Astrocyte (in vitro differentiated cells and primary cell): ENCODE measurements at regions not wholly inside any gene's neighbourhood (a gene's known extent, or its start where the extent isn't known, plus 50 kb on each side); places are given as distances from the start of the nearest gene placed in this dataset.

Experiments
- DNase-seq: peaks from one replicate; pipeline ENCODE4 v3.0.0-alpha.2; 2010; ENCODE audit warnings: low read depth
- FAIRE-seq: peaks from 2 replicates; lab custom pipeline; 2011; peaks lifted over from hg19 to GRCh38; lab: Jason Lieb, UNC
- H2AFZ ChIP-seq: 2 replicates; pipeline ENCODE4 v1.6.0; 2012; ENCODE audit warnings: low read depth, low read length, inconsistent platforms
- H3K27ac ChIP-seq: 2 replicates; pipeline ENCODE4 v1.5.1; 2011; ENCODE audit warnings: low read depth, low read length, inconsistent platforms
- H3K27me3 ChIP-seq: 2 replicates; pipeline ENCODE4 v1.6.0; 2011; ENCODE audit warnings: low read length, inconsistent platforms; ENCODE audit not compliant: insufficient read depth
- H3K36me3 ChIP-seq: 2 replicates; pipeline ENCODE4 v1.5.1; 2011; ENCODE audit warnings: low read length, inconsistent platforms; ENCODE audit not compliant: insufficient read depth
- H3K4me1 ChIP-seq: 2 replicates; pipeline ENCODE4 v1.5.1; 2011; ENCODE audit warnings: low read length, inconsistent platforms; ENCODE audit not compliant: insufficient read depth
- H3K4me2 ChIP-seq: 2 replicates; pipeline ENCODE4 v1.6.0; 2012; ENCODE audit warnings: low read length, inconsistent platforms
- H3K4me3 ChIP-seq: 2 replicates; pipeline ENCODE4 v1.5.1; 2011; ENCODE audit warnings: low read depth, mild to moderate bottlenecking, low read length, inconsistent platforms; ENCODE audit not compliant: insufficient read depth
- H3K79me2 ChIP-seq: 2 replicates; pipeline ENCODE4 v1.6.0; 2012; ENCODE audit warnings: mild to moderate bottlenecking, low read length, inconsistent platforms; ENCODE audit not compliant: insufficient read depth
- H3K9ac ChIP-seq: 2 replicates; pipeline ENCODE4 v1.6.0; 2012; ENCODE audit warnings: mild to moderate bottlenecking, low read length, inconsistent platforms
- H3K9me3 ChIP-seq: 2 replicates; pipeline ENCODE4 v1.5.1; 2012; ENCODE audit warnings: low read depth, mild to moderate bottlenecking, low read length, inconsistent platforms; ENCODE audit not compliant: insufficient read depth
- H4K20me1 ChIP-seq: 2 replicates; pipeline ENCODE4 v1.6.0; 2012; ENCODE audit warnings: low read length, inconsistent platforms; ENCODE audit not compliant: insufficient read depth
- H3K27ac Mint-ChIP-seq: one replicate; pipeline ENCODE4 v1.8.0; 2021; ENCODE audit warnings: mild to moderate bottlenecking, mixed read lengths; ENCODE audit not compliant: unreplicated experiment
- H3K27me3 Mint-ChIP-seq: one replicate; pipeline ENCODE4 v1.8.0; 2021; ENCODE audit warnings: low read depth, mixed read lengths; ENCODE audit not compliant: unreplicated experiment
- H3K36me3 Mint-ChIP-seq: one replicate; pipeline ENCODE4 v1.8.0; 2021; ENCODE audit warnings: low read depth, mixed read lengths; ENCODE audit not compliant: unreplicated experiment
- H3K4me1 Mint-ChIP-seq: one replicate; pipeline ENCODE4 v1.8.0; 2021; ENCODE audit warnings: low read depth, mixed read lengths; ENCODE audit not compliant: unreplicated experiment
- H3K4me3 Mint-ChIP-seq: one replicate; pipeline ENCODE4 v1.8.0; 2021; ENCODE audit warnings: mild to moderate bottlenecking, moderate library complexity, mixed read lengths; ENCODE audit not compliant: unreplicated experiment
- H3K9me3 Mint-ChIP-seq: one replicate; pipeline ENCODE4 v1.8.0; 2021; ENCODE audit warnings: mild to moderate bottlenecking, mixed read lengths; ENCODE audit not compliant: unreplicated experiment
- EZH2 ChIP-seq: IDR thresholded peaks from 2 replicates; pipeline ENCODE4 v1.6.1; 2012; ENCODE audit warnings: mild to moderate bottlenecking, low read length, inconsistent platforms; ENCODE audit not compliant: insufficient read depth
- TF ChIP-seq, protein P1 (sequence below): IDR thresholded peaks from 2 replicates; pipeline ENCODE4 v1.5.1; 2011; ENCODE audit warnings: low read depth, mild to moderate bottlenecking, inconsistent platforms, low read length, moderate library complexity; ENCODE audit not compliant: insufficient read depth

DNA sequence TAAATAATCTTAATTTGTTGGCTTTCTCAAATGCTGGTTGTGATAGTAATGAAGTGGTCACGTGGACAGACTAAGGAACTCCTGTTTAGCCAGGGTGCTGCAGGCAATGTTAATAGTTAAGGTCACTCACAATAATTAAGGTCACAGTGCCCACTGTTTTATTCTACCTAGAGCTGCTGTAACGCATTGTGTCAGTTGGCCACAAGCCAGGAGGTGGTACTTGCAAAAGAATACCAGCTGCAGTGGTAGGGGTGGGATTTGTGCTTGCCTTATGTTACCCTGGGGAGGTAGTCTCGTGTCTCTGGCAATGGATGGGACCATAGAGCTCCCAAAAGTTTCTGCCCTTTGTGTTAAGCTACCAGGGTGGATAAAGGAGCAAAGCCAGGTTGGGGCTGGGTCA is 969.1 kb upstream of the CDH8 start:
- H3K4me2 ChIP-seq = no peak overlapping the region
- TF ChIP-seq, protein P1, sequence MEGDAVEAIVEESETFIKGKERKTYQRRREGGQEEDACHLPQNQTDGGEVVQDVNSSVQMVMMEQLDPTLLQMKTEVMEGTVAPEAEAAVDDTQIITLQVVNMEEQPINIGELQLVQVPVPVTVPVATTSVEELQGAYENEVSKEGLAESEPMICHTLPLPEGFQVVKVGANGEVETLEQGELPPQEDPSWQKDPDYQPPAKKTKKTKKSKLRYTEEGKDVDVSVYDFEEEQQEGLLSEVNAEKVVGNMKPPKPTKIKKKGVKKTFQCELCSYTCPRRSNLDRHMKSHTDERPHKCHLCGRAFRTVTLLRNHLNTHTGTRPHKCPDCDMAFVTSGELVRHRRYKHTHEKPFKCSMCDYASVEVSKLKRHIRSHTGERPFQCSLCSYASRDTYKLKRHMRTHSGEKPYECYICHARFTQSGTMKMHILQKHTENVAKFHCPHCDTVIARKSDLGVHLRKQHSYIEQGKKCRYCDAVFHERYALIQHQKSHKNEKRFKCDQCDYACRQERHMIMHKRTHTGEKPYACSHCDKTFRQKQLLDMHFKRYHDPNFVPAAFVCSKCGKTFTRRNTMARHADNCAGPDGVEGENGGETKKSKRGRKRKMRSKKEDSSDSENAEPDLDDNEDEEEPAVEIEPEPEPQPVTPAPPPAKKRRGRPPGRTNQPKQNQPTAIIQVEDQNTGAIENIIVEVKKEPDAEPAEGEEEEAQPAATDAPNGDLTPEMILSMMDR = no peak
- TF ChIP-seq EZH2 = no peak
- Mint-ChIP-seq H3K27me3 (no peaks in the 10 kb centered on the region), H3K27ac (no peak overlapping the region), H3K36me3 (no peaks in the 10 kb centered on the region), H3K4me1 (no peaks in the 10 kb centered on the region), H3K9me3 (peaks cover 3% of the 10 kb centered on the region), H3K4me3 (no peak overlapping the region)
- H3K9me3 ChIP-seq = peaks cover 3% of the 10 kb centered on the region
- H3K4me1 ChIP-seq = no peaks in the 10 kb centered on the region
- FAIRE-seq = no peak
- H3K27me3 ChIP-seq = no peaks in the 10 kb centered on the region
- no peak overlapping the region for H2AFZ ChIP-seq
- no peak overlapping the region for H3K4me3 ChIP-seq
- no peak for DNase-seq
- no peaks in the 10 kb centered on the region for H4K20me1 ChIP-seq
- no peaks in the 10 kb centered on the region for H3K36me3 ChIP-seq
- no peak overlapping the region for H3K27ac ChIP-seq
- H3K9ac ChIP-seq = no peak overlapping the region
- no peaks in the 10 kb centered on the region for H3K79me2 ChIP-seq

GRCh38 chr16:62989480-62989879 is 953.2 kb upstream of the CDH8 start:
- H2AFZ ChIP-seq = no peak overlapping the region
- no peak overlapping the region for H3K4me3 ChIP-seq
- no peaks in the 10 kb centered on the region for H3K4me1 ChIP-seq
- Mint-ChIP-seq H3K27ac (no peak overlapping the region), H3K36me3 (no peaks in the 10 kb centered on the region), H3K9me3 (peaks cover 3% of the 10 kb centered on the region), H3K27me3 (no peaks in the 10 kb centered on the region), H3K4me3 (no peak overlapping the region), H3K4me1 (no peaks in the 10 kb centered on the region)
- no peak overlapping the region for H3K4me2 ChIP-seq
- H3K27me3 ChIP-seq = no peaks in the 10 kb centered on the region
- DNase-seq (no peak), FAIRE-seq (no peak)
- no peak overlapping the region for H3K9ac ChIP-seq
- H3K36me3 ChIP-seq = no peaks in the 10 kb centered on the region
- no peaks in the 10 kb centered on the region for H3K9me3 ChIP-seq
- H3K27ac ChIP-seq = no peak overlapping the region
- H3K79me2 ChIP-seq = no peaks in the 10 kb centered on the region
- H4K20me1 ChIP-seq = no peaks in the 10 kb centered on the region
- TF ChIP-seq EZH2 = no peak
- TF ChIP-seq, protein P1 = no peak

DNA sequence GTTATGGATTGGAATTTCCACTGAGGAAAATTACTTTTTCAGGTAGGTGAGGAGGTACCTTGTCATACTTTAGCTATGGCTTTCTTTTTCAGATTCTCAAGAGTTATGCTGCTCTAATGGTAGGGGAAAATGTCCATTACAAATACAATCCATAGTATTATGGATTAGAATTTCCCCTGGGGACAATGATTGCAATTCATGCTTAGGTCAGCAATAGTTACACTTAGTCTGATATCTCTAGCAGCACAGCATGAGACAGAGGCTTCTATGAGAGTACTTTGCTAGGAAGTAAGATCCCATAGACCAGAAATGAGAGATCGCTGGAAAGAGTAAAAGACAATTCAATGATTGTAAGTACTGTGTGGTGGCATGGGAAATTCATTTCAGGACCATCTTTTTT is 949.5 kb upstream of the CDH8 start:
- H3K4me1 Mint-ChIP-seq = no peaks in the 10 kb centered on the region
- DNase-seq (no peak), FAIRE-seq (no peak)
- H3K27ac Mint-ChIP-seq = no peak overlapping the region
- H3K4me3 ChIP-seq = no peak overlapping the region
- no peaks in the 10 kb centered on the region for H3K4me1 ChIP-seq
- H3K36me3 ChIP-seq = no peaks in the 10 kb centered on the region
- no peaks in the 10 kb centered on the region for H3K9me3 Mint-ChIP-seq
- no peaks in the 10 kb centered on the region for H4K20me1 ChIP-seq
- H3K9me3 ChIP-seq = no peaks in the 10 kb centered on the region
- H3K4me2 ChIP-seq = no peak overlapping the region
- H3K9ac ChIP-seq = no peak overlapping the region
- no peaks in the 10 kb centered on the region for H3K27me3 ChIP-seq
- no peak overlapping the region for H3K27ac ChIP-seq
- no peak overlapping the region for H3K4me3 Mint-ChIP-seq
- H3K27me3 Mint-ChIP-seq = no peaks in the 10 kb centered on the region
- TF ChIP-seq, protein P1 = no peak
- no peak for TF ChIP-seq EZH2
- H3K79me2 ChIP-seq = no peaks in the 10 kb centered on the region
- H2AFZ ChIP-seq = no peak overlapping the region
- H3K36me3 Mint-ChIP-seq = no peaks in the 10 kb centered on the region
